HG02798 (cell line): ENCODE measurements at regions not wholly inside any gene's neighbourhood (a gene's known extent, or its start where the extent isn't known, plus 50 kb on each side); places are given as distances from the start of the nearest gene placed in this dataset.

Experiments
- ATAC-seq: cut with Tn5 transposase; IDR thresholded peaks from one replicate; pipeline ENCODE4 v1.9.1; 2021; ENCODE audit warnings: mild to moderate bottlenecking; ENCODE audit not compliant: unreplicated experiment, poor library complexity

GRCh38 chr14:44165286-44165685, 341.8 kb downstream of the FSCB start:
- ATAC-seq = no peak

GRCh38 chr14:44163946-44164345, 343.1 kb downstream of the FSCB start:
- no peak for ATAC-seq

- ATAC-seq = no peak
Measured at GRCh38 chr14:44162197-44162596, 344.9 kb downstream of the FSCB start.

DNA sequence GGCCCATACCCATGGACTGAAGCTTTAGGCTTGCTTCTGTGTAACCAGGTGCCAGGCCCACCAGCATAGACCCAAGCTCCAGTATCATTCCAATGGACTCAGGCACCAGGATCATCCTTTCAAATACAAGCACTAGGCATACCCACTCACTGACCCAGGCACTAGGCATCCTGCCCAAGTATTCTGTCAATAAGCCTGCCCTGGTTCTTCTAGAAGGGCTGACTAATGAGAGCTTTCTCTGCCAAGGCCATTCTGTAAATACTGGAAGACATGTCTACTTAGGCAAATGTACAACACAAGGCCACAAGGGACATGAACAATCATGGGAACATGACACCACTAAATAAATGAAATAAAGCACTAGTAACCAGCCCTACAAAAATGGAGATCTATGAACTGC, 352.2 kb downstream of the FSCB start:
- ATAC-seq = no peak

DNA sequence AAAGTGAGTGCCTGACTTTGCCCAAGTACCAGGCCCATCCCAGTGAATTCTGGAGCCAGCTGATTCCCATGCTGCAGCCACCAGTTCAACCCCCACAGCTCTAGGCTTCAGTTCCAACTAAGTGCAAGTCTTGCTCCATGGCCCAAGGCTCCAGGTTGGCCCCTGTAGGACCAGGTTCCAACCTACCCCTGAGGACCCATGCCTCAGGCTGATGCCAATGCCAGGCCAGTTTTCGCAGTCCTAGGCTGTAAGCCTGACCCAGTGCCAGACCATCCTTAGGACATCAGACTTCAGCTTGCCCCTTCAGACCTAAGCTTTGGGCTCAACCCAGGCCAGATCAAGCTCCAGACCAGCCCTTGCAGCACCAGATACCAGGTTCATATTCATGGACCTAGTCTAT, 352.6 kb downstream of the FSCB start:
- no peak for ATAC-seq

DNA sequence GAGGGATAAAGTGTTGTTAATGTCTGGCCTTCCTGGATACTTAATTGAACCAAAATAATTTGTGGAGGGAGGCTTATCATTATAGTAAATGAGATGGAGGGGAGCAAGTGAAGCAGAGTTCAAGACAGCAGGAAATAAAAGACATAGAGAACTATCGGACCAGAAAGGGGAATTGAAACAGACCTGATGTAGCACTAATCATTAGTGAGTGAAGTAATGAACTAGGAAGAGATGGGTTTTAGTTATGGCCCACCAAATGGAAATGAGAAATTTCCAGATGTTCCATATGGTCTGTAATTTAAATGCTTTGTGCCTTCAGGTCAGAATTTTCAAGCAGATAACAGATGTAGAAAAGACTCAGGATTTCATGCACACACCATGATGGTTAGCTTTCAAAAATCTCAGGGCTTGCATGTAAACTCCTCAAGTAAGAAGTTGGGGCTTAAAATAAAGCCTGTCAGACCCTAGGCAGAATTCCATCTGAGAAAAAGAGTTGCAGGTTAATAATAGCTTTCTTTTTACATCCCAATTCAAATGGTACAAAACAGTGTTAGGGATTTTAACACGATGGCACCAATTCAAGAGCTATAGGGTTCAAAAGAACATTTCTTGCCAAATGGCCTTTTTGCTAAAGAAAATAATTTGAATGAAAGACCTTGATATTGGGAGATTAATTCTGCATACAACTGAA, 355.8 kb downstream of the FSCB start:
- no peak for ATAC-seq

DNA sequence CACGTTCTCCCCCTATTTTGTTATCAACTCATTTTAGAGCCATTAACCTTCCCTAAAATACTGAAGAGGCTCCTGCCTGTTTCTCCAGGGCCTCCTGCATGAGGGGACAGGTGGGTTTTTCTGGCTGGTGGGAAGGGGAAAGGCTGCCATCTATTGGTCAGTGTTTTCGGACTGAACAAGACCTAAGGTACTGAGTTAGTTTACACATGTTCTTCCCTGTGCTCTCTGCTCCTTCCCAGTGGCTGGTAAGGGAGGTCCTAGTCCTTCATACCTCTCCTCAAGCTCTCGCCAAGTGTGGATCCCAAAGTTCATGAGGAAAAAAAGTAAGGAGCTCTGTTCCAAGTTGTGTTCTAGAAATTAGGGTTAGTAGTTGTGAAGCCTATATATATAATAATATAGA, 357.5 kb downstream of the FSCB start:
- ATAC-seq = no peak

GRCh38 chr14:44142006-44142405, 365.1 kb downstream of the FSCB start:
- no peak for ATAC-seq

DNA sequence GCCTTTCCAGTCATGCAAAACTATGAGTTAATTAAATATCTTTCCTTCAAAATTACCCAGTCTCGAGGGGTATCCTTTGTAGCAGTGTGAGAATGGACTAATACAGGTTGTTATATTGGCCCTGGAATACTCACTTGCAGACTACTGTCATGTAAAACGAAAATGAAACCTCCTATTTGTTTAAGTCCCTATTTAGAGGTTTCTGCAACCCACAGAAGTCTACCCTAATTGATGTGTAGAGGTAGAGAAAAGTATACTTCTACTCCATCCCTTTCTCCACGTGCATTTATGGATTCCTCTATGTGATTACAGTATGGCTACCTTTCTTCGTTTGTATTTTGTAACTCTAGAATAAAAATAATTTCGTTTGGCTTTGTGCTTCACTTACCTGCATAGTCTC, 371.1 kb downstream of the FSCB start:
- peak; percentile 63 for ATAC-seq

DNA sequence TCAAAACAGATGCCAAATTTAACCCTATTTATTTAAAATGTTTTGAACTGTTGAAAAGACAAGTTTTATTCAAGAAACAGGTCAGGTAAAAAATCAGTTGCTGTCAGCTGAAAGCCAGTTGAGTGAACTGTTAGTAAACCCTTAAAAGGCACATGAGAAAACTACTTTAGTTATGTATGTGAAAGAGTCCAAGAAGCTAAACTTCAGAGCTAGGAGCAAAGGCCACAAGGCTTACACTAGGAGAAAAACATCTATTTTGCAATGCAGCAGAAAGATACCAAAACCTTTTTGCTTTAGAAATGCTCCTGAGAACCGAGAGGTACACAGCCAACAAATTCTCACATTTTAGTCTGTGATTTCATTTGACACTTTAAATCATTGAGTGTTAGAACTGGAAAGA, 375.2 kb downstream of the FSCB start:
- no peak for ATAC-seq

GRCh38 chr14:44113769-44114730, 393.0 kb downstream of the FSCB start:
- ATAC-seq = no peak

DNA sequence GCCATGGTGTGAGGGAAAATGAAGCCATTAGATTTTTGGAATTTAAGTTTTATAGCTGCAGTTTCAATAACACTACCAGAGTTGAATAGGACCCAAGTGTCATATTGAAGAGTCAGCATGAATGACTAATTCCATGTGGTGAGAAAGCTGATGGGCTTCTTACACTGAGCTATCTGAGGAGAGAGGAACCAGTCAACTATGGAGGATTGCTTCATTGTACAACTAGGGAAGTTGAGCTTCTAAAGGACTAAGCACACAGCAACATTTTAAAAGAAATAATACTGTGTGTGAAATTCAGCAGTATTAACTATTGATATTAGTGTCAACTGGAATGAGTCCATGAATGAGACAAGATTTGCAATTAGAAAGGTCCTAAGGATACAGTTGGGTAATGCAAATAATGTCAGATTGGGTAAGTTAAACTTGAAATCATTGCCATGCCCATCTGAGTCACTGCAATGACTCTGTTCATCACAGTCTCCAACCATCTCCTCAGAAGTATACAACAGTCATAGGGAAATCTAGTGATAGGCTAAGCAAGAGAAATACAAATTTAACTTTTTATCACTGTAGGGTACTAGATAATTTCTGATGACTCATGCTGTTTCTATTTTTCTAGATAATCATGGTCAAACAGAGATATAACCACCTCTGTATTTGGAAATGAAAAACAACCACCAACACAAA, 394.2 kb downstream of the FSCB start:
- ATAC-seq = no peak

GRCh38 chr14:44109036-44109435, 398.0 kb downstream of the FSCB start:
- ATAC-seq = no peak

DNA sequence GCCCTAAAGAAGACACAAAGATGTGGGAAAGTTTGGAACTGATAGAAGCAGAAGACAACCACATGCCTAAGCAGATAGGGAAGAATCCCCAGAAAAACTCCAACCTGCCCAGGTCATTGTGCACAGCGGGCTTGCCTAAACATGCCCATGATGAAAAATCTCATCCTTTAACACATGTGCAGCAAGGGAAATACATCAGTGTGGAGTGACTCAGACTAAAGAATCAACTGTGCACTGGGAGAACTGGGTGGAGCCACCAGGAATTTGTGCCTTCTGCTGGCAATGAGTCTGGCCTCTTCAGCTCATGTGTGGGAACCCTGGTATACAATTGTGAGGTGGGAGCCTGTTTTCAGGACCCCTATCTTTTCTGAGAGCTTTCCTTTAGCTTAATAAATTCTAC, 398.5 kb downstream of the FSCB start:
- ATAC-seq = no peak

- no peak for ATAC-seq
Measured at GRCh38 chr14:44107156-44107555, 399.9 kb downstream of the FSCB start.

- no peak for ATAC-seq
Measured at GRCh38 chr14:44099743-44100488, 407.2 kb downstream of the FSCB start.

DNA sequence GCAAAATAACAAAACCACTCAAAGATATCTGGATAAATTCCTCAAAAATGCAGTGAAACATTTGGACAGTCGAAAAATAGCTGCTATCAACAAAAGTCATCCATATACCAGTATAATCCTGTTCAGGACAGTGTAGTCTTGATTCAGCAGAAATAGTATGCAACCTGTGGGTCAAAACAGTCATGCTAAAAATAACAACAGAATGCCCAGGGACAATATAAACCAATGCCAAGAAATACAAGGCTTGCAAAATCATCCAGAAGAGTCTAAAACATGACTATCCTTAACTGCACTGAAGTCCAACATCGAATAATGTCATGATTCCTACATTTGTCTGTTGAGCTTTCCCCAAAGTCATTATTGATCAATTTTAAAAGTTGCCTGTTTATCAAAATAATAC, 425.9 kb downstream of the FSCB start:
- ATAC-seq = no peak

GRCh38 chr14:44070046-44070445, 437.0 kb downstream of the FSCB start:
- no peak for ATAC-seq

DNA sequence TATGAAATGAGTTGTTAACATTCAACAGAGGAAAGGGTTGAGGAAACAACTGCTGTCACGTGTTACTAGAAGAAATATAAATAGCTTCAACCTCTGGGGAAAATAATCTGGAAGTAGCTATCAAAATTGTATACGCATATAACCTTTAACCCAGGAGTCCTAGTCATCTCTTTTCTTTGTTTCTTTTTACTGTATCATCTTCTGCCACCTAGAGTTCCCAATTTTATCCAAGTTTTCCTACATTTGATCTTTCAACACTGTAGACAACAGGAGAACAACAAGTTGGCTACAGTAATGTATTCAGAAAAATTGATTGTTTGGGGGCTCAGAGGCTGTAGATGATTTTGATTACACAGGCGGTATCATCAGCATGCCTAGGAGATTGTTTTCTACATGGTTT, 453.7 kb downstream of the FSCB start:
- no peak for ATAC-seq

- ATAC-seq = no peak
Measured at GRCh38 chr14:44041700-44042099, 465.4 kb downstream of the FSCB start.
